ENCODE measurements at regions not wholly inside any gene's neighbourhood (a gene's known extent, or its start where the extent isn't known, plus 50 kb on each side); places are given as distances from the start of the nearest gene placed in this dataset.

- TF ChIP-seq, protein P1, sequence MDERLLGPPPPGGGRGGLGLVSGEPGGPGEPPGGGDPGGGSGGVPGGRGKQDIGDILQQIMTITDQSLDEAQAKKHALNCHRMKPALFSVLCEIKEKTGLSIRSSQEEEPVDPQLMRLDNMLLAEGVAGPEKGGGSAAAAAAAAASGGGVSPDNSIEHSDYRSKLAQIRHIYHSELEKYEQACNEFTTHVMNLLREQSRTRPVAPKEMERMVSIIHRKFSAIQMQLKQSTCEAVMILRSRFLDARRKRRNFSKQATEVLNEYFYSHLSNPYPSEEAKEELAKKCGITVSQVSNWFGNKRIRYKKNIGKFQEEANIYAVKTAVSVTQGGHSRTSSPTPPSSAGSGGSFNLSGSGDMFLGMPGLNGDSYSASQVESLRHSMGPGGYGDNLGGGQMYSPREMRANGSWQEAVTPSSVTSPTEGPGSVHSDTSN (CRISPR knock-in tag; IDR thresholded peaks at IDR 0.05), result 0 out of 2 replicates have a peak, but pooled peaks have one; percentile 11
- TF ChIP-seq ZNF747 (CRISPR knock-in tag; IDR thresholded peaks at IDR 0.05; ENCODE audit: borderline replicate concordance) (no peak), HMG20B (CRISPR knock-in tag; conservative IDR thresholded peaks at IDR 0.05) (no peak), PRPF4 (IDR thresholded peaks at IDR 0.05; ENCODE audit: low read depth, low read length, poor library complexity, severe bottlenecking) (no peak), LBX2 (CRISPR knock-in tag; IDR thresholded peaks at IDR 0.05; ENCODE audit: borderline replicate concordance) (no peak)
- TF ChIP-seq, protein P2, sequence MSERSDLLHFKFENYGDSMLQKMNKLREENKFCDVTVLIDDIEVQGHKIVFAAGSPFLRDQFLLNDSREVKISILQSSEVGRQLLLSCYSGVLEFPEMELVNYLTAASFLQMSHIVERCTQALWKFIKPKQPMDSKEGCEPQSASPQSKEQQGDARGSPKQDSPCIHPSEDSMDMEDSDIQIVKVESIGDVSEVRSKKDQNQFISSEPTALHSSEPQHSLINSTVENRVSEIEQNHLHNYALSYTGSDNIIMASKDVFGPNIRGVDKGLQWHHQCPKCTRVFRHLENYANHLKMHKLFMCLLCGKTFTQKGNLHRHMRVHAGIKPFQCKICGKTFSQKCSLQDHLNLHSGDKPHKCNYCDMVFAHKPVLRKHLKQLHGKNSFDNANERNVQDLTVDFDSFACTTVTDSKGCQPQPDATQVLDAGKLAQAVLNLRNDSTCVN (CRISPR knock-in tag; IDR thresholded peaks at IDR 0.05; ENCODE audit: borderline replicate concordance), result no peak
Observed at GRCh38 chr20:11001764-11002540, 328.2 kb upstream of the JAG1 start (continued).

DNA sequence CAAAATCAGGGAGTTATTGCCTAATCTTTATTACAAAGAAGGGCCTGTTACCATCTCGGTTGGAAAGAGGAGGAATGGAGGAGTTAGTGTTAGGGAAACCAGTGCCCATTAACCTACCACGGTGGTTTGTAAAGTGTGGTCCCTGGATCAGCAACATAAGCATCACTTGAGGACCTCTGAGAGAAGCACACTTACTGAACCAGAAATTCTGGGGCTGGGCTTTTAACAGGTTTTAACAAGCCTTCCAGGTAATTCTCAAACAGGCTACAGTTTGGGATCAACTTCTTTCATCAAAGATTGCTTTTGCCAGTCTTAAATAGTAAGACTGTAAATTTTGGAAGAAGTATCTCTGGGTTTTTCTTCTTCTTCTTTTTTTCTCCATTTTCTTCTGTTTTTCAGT is 329.5 kb upstream of the JAG1 start:
- no peak for ATAC-seq

More for the DNA sequence above, 329.5 kb upstream of the JAG1 start:
- H3K27ac ChIP-seq (ENCODE audit: extremely low read length, insufficient read depth, low read length), result no peak overlapping the region
- no peak overlapping the region for H3K4me3 ChIP-seq (replicated peaks in 1 of 3; ENCODE audit: insufficient read depth in 1 of 3, low read depth in 2 of 3, low read length in 3 of 3)
- intact Hi-C loops (cut with micrococcal nuclease; ENCODE audit: unreplicated experiment), result no loop called here
- no peaks in the 10 kb centered on the region for H3K4me1 ChIP-seq (ENCODE audit: insufficient read depth, low read length)
- no peak overlapping the region for H2AFZ ChIP-seq (ENCODE audit: low read length)
- in situ Hi-C loops (cut with HindIII; ENCODE audit: extremely low pct_ligation_motif_present, low pct_unique_long_range_greater_than_20kb), result no loop called here
- no peak overlapping the region for H3K4me2 ChIP-seq (ENCODE audit: low read depth, low read length)
- FAIRE-seq (no peak), DNase-seq (ENCODE audit: low spot score) (no peak)
- no peaks in the 10 kb centered on the region for H3K79me2 ChIP-seq (ENCODE audit: insufficient read depth, low read length)
- WGBS (ENCODE audit: low lambda C conversion rate), result 2% methylated on average over 2 of the region's 2 CpGs
- CTCF ChIA-PET (ENCODE audit: low intra/inter-chr PET ratio, low total read pairs), result no interaction called here
- POLR2A ChIA-PET, result no interaction called here
- BruUV-seq (replicated peaks), result no TSS peak
- no peak overlapping the region for H3K9ac ChIP-seq (ENCODE audit: insufficient read depth, low read depth, low read length)
- no peaks in the 10 kb centered on the region for H3K9me3 ChIP-seq (ENCODE audit: low read length)
- H4K20me1 ChIP-seq (ENCODE audit: insufficient read depth, low read length), result no peaks in the 10 kb centered on the region
- no peaks in the 10 kb centered on the region for H3K36me3 ChIP-seq (replicated peaks in 1 of 2; ENCODE audit: control insufficient read depth in 1 of 2, insufficient read depth in 2 of 2, low read length in 2 of 2)
- H3K27me3 ChIP-seq (ENCODE audit: control insufficient read depth in 1 of 2, insufficient read depth in 2 of 2, low read length in 2 of 2), result no peaks in the 10 kb centered on the region; a peak in 1 of 5 replicates
- TF ChIP-seq MZF1 (CRISPR knock-in tag; IDR thresholded peaks at IDR 0.05; ENCODE audit: borderline replicate concordance), result no peak
- TF ChIP-seq KMT2B (CRISPR knock-in tag; IDR thresholded peaks at IDR 0.05), result no peak
- no peak for TF ChIP-seq ZFP37 (CRISPR knock-in tag; IDR thresholded peaks at IDR 0.05; ENCODE audit: borderline replicate concordance)
- TF ChIP-seq TCF7 (IDR thresholded peaks at IDR 0.05; ENCODE audit: low read depth), result no peak
- TF ChIP-seq FLYWCH1 (CRISPR knock-in tag; IDR thresholded peaks at IDR 0.05), result no peak
